ENCODE measurements at regions not wholly inside any gene's neighbourhood (a gene's known extent, or its start where the extent isn't known, plus 50 kb on each side); places are given as distances from the start of the nearest gene placed in this dataset.

GRCh38 chr4:14790494-14790893 lies 211.8 kb upstream of the CPEB2 start:
- Mint-ChIP-seq H3K4me1 (ENCODE audit: low read depth) (no peaks in the 10 kb centered on the region), H3K27ac (ENCODE audit: unreplicated experiment) (no peak overlapping the region), H3K4me3 (ENCODE audit: unreplicated experiment) (no peak overlapping the region), H3K36me3 (ENCODE audit: low read depth) (no peaks in the 10 kb centered on the region), H3K27me3 (ENCODE audit: low read depth) (peaks cover 4% of the 10 kb centered on the region), H3K9me3 (ENCODE audit: low read depth) (peaks cover 35% of the 10 kb centered on the region)
- TF ChIP-seq CTCF (IDR thresholded peaks at IDR 0.05) = no peak
- DNase-seq (ENCODE audit: low spot score) = no peak

- no peak overlapping the region for H3K4me3 Mint-ChIP-seq (ENCODE audit: unreplicated experiment)
Measured at GRCh38 chr4:14792702-14793227, 209.5 kb upstream of the CPEB2 start.

GRCh38 chr4:14800977-14801376 lies 201.3 kb upstream of the CPEB2 start:
- H3K4me1 Mint-ChIP-seq (ENCODE audit: low read depth) = no peaks in the 10 kb centered on the region
- H3K4me3 Mint-ChIP-seq (ENCODE audit: unreplicated experiment) = no peak overlapping the region
- H3K27me3 Mint-ChIP-seq (ENCODE audit: low read depth) = peaks cover 4% of the 10 kb centered on the region
- no peak for TF ChIP-seq CTCF (IDR thresholded peaks at IDR 0.05)
- no peak overlapping the region for H3K27ac Mint-ChIP-seq (ENCODE audit: unreplicated experiment)
- H3K9me3 Mint-ChIP-seq (ENCODE audit: low read depth) = peaks cover 7% of the 10 kb centered on the region
- no peaks in the 10 kb centered on the region for H3K36me3 Mint-ChIP-seq (ENCODE audit: low read depth)
- DNase-seq (ENCODE audit: low spot score) = no peak

More at GRCh38 chr4:14792702-14793227, 209.5 kb upstream of the CPEB2 start:
- Mint-ChIP-seq H3K9me3 (ENCODE audit: low read depth) (peaks cover 37% of the 10 kb centered on the region), H3K27ac (ENCODE audit: unreplicated experiment) (no peak overlapping the region), H3K27me3 (ENCODE audit: low read depth) (peaks cover 4% of the 10 kb centered on the region), H3K36me3 (ENCODE audit: low read depth) (no peaks in the 10 kb centered on the region), H3K4me1 (ENCODE audit: low read depth) (no peaks in the 10 kb centered on the region)
- DNase-seq (ENCODE audit: low spot score) = no peak
- no peak for TF ChIP-seq CTCF (IDR thresholded peaks at IDR 0.05)

GRCh38 chr4:14802596-14802995 lies 199.7 kb upstream of the CPEB2 start:
- Mint-ChIP-seq H3K9me3 (ENCODE audit: low read depth) (peaks cover 7% of the 10 kb centered on the region), H3K36me3 (ENCODE audit: low read depth) (peaks cover under 1% of the 10 kb centered on the region)

GRCh38 chr4:14807856-14808255 lies 194.4 kb upstream of the CPEB2 start:
- H3K36me3 Mint-ChIP-seq (ENCODE audit: low read depth) = peaks cover 1% of the 10 kb centered on the region
- no peaks in the 10 kb centered on the region for H3K9me3 Mint-ChIP-seq (ENCODE audit: low read depth)
- no peak for DNase-seq (ENCODE audit: low spot score)
- H3K4me1 Mint-ChIP-seq (ENCODE audit: low read depth) = no peaks in the 10 kb centered on the region
- TF ChIP-seq CTCF (IDR thresholded peaks at IDR 0.05) = no peak
- no peak overlapping the region for H3K27ac Mint-ChIP-seq (ENCODE audit: unreplicated experiment)
- H3K4me3 Mint-ChIP-seq (ENCODE audit: unreplicated experiment) = no peak overlapping the region
- H3K27me3 Mint-ChIP-seq (ENCODE audit: low read depth) = peaks cover 12% of the 10 kb centered on the region

More at GRCh38 chr4:14802596-14802995, 199.7 kb upstream of the CPEB2 start:
- DNase-seq (ENCODE audit: low spot score) = no peak
- H3K27ac Mint-ChIP-seq (ENCODE audit: unreplicated experiment) = no peak overlapping the region
- peaks cover 6% of the 10 kb centered on the region for H3K27me3 Mint-ChIP-seq (ENCODE audit: low read depth)
- TF ChIP-seq CTCF (IDR thresholded peaks at IDR 0.05) = no peak
- H3K4me3 Mint-ChIP-seq (ENCODE audit: unreplicated experiment) = no peak overlapping the region
- H3K4me1 Mint-ChIP-seq (ENCODE audit: low read depth) = no peaks in the 10 kb centered on the region

Measured in chondrocyte (in vitro differentiated cells).